ENCODE measurements at regions not wholly inside any gene's neighbourhood (a gene's known extent, or its start where the extent isn't known, plus 50 kb on each side); places are given as distances from the start of the nearest gene placed in this dataset.
A peak's percentile ranks its signal among the peaks of the same experiment; 100 is the strongest.

- no peaks in the 10 kb centered on the region for H3K27me3 ChIP-seq (ENCODE audit: control insufficient read depth in 2 of 2, insufficient read depth in 2 of 2, low read length in 2 of 2)
- Mint-ChIP-seq H3K36me3 (peaks cover 0 to 17% (median 0%) of the 10 kb centered on the region in 5 donors), H3K4me3 (peak overlapping the region in 1 of 10 donors; percentile 54), H3K27ac (peak overlapping the region in 1 of 9 donors; percentile 78), H3K9me3 (peaks cover 0 to 5% (median 0%) of the 10 kb centered on the region in 11 donors), H3K27me3 (no peaks in the 10 kb centered on the region), H3K4me1 (peaks cover 0 to 66% (median 5%) of the 10 kb centered on the region in 7 donors)
- DNase-seq (no peak), ATAC-seq (no peak)
- H3K4me3 ChIP-seq (ENCODE audit: low read length) = no peak overlapping the region
- no peak overlapping the region for H3K27ac ChIP-seq (ENCODE audit: low read depth, low read length)
- H3K4me1 ChIP-seq (ENCODE audit: control insufficient read depth in 2 of 2, insufficient read depth in 2 of 2, low read length in 2 of 2) = no peaks in the 10 kb centered on the region
- H3K9me3 ChIP-seq (ENCODE audit: control insufficient read depth in 2 of 3, low read length in 3 of 3) = no peaks in the 10 kb centered on the region
- H3K36me3 ChIP-seq (ENCODE audit: control insufficient read depth in 2 of 3, insufficient read depth in 3 of 3, low read length in 3 of 3) = no peaks in the 10 kb centered on the region
- CTCF ChIA-PET = no interaction called here
- intact Hi-C loops (cut with micrococcal nuclease) = loop anchor here in 1 of 2 donors (1.0 kb wide), 1 partner anchor 9 kb away; no protein-coding TSS in a partner anchor
- POLR2A ChIA-PET = interaction anchor here (0.7 kb wide), 1 partner anchor 8 kb away, joined by 4 read pairs; no protein-coding TSS in a partner anchor
These were observed 81.3 kb upstream of the BHLHE40 start for GRCh38 chr3:4897765-4898453.

- H3K4me1 ChIP-seq (ENCODE audit: control insufficient read depth in 2 of 2, insufficient read depth in 2 of 2, low read length in 2 of 2) = no peaks in the 10 kb centered on the region
- DNase-seq (no peak), ATAC-seq (peak; percentile 51)
- ChIA-PET CTCF (no interaction called here), POLR2A (interaction anchor here (0.7 kb wide), 1 partner anchor 9 kb away, joined by 4 read pairs; no protein-coding TSS in a partner anchor)
- H3K4me3 ChIP-seq (ENCODE audit: low read length) = no peak overlapping the region
- H3K27ac ChIP-seq (ENCODE audit: low read depth, low read length) = no peak overlapping the region
- H3K27me3 Mint-ChIP-seq = no peaks in the 10 kb centered on the region
- no peaks in the 10 kb centered on the region for H3K36me3 ChIP-seq (ENCODE audit: control insufficient read depth in 2 of 3, insufficient read depth in 3 of 3, low read length in 3 of 3)
- H3K9me3 Mint-ChIP-seq = peaks cover 0 to 5% (median 0%) of the 10 kb centered on the region in 11 donors
- intact Hi-C loops (cut with micrococcal nuclease) = loop anchor here in 1 of 2 donors (1.0 kb wide), 2 partner anchors 9 to 10 kb away; no protein-coding TSS in a partner anchor
- H3K27ac Mint-ChIP-seq = peak overlapping the region in 1 of 9 donors; percentile 78
- no peaks in the 10 kb centered on the region for H3K9me3 ChIP-seq (ENCODE audit: control insufficient read depth in 2 of 3, low read length in 3 of 3)
- peak overlapping the region in 1 of 10 donors; percentile 54 for H3K4me3 Mint-ChIP-seq
- no peaks in the 10 kb centered on the region for H3K27me3 ChIP-seq (ENCODE audit: control insufficient read depth in 2 of 2, insufficient read depth in 2 of 2, low read length in 2 of 2)
- H3K4me1 Mint-ChIP-seq = peaks cover 0 to 69% (median 5%) of the 10 kb centered on the region in 7 donors
- peaks cover 0 to 14% (median 0%) of the 10 kb centered on the region in 5 donors for H3K36me3 Mint-ChIP-seq
These were observed 80.6 kb upstream of the BHLHE40 start for GRCh38 chr3:4898454-4899313.

GRCh38 chr3:4899710-4900109 is 79.5 kb upstream of the BHLHE40 start:
- H3K9me3 Mint-ChIP-seq = peaks cover 0 to 5% (median 0%) of the 10 kb centered on the region in 11 donors
- no peaks in the 10 kb centered on the region for H3K27me3 ChIP-seq (ENCODE audit: control insufficient read depth in 2 of 2, insufficient read depth in 2 of 2, low read length in 2 of 2)
- H3K4me1 Mint-ChIP-seq = peaks cover 9 to 77% (median 12%) of the 10 kb centered on the region in 7 donors
- no peaks in the 10 kb centered on the region for H3K36me3 ChIP-seq (ENCODE audit: control insufficient read depth in 2 of 3, insufficient read depth in 3 of 3, low read length in 3 of 3)
- no peaks in the 10 kb centered on the region for H3K4me1 ChIP-seq (ENCODE audit: control insufficient read depth in 2 of 2, insufficient read depth in 2 of 2, low read length in 2 of 2)
- ATAC-seq (no peak), DNase-seq (no peak)
- CTCF ChIA-PET = no interaction called here
- no peak overlapping the region for H3K4me3 ChIP-seq (ENCODE audit: low read length)
- H3K9me3 ChIP-seq (ENCODE audit: control insufficient read depth in 2 of 3, low read length in 3 of 3) = no peaks in the 10 kb centered on the region
- H3K27ac ChIP-seq (ENCODE audit: low read depth, low read length) = no peak overlapping the region
- no peak overlapping the region for H3K4me3 Mint-ChIP-seq
- POLR2A ChIA-PET = no interaction called here
- peak overlapping the region in 2 of 9 donors; percentile 26 to 60 for H3K27ac Mint-ChIP-seq
- intact Hi-C loops (cut with micrococcal nuclease) = loop anchor here (1.0 to 10.0 kb wide), 2 partner anchors 9 to 185 kb away; no protein-coding TSS in a partner anchor
- H3K36me3 Mint-ChIP-seq = peaks cover 0 to 14% (median 0%) of the 10 kb centered on the region in 5 donors
- no peaks in the 10 kb centered on the region for H3K27me3 Mint-ChIP-seq

GRCh38 chr3:4900298-4900697 is 78.9 kb upstream of the BHLHE40 start:
- CTCF ChIA-PET = interaction anchor here (1.0 kb wide), 1 partner anchor 549 kb away, joined by 3 read pairs; no protein-coding TSS in a partner anchor
- ATAC-seq (no peak), DNase-seq (no peak)
- H3K27ac Mint-ChIP-seq = peak overlapping the region in 2 of 9 donors; percentile 26 to 60
- H3K27me3 Mint-ChIP-seq = no peaks in the 10 kb centered on the region
- intact Hi-C loops (cut with micrococcal nuclease) = loop anchor here in 1 of 2 donors (10.0 kb wide), 1 partner anchor 185 kb away; no protein-coding TSS in a partner anchor
- Histone ChIP-seq H3K4me1 (ENCODE audit: control insufficient read depth in 2 of 2, insufficient read depth in 2 of 2, low read length in 2 of 2) (peaks cover 0 to 3% of the 10 kb centered on the region in 2 donors), H3K36me3 (ENCODE audit: control insufficient read depth in 2 of 3, insufficient read depth in 3 of 3, low read length in 3 of 3) (no peaks in the 10 kb centered on the region), H3K27ac (ENCODE audit: low read depth, low read length) (no peak overlapping the region), H3K27me3 (ENCODE audit: control insufficient read depth in 2 of 2, insufficient read depth in 2 of 2, low read length in 2 of 2) (no peaks in the 10 kb centered on the region), H3K4me3 (ENCODE audit: low read length) (no peak overlapping the region), H3K9me3 (ENCODE audit: control insufficient read depth in 2 of 3, low read length in 3 of 3) (no peaks in the 10 kb centered on the region)
- H3K9me3 Mint-ChIP-seq = peaks cover 0 to 5% (median 0%) of the 10 kb centered on the region in 11 donors
- POLR2A ChIA-PET = no interaction called here
- H3K36me3 Mint-ChIP-seq = peaks cover 0 to 14% (median 0%) of the 10 kb centered on the region in 5 donors
- peaks cover 14 to 77% (median 18%) of the 10 kb centered on the region in 7 donors for H3K4me1 Mint-ChIP-seq
- no peak overlapping the region for H3K4me3 Mint-ChIP-seq

- no peaks in the 10 kb centered on the region for H3K27me3 Mint-ChIP-seq
- Histone ChIP-seq H3K4me1 (ENCODE audit: control insufficient read depth in 2 of 2, insufficient read depth in 2 of 2, low read length in 2 of 2) (peaks cover 14 to 35% of the 10 kb centered on the region in 2 donors), H3K9me3 (ENCODE audit: control insufficient read depth in 2 of 3, low read length in 3 of 3) (no peaks in the 10 kb centered on the region), H3K4me3 (ENCODE audit: low read length) (no peak overlapping the region), H3K36me3 (ENCODE audit: control insufficient read depth in 2 of 3, insufficient read depth in 3 of 3, low read length in 3 of 3) (no peaks in the 10 kb centered on the region), H3K27me3 (ENCODE audit: control insufficient read depth in 2 of 2, insufficient read depth in 2 of 2, low read length in 2 of 2) (no peaks in the 10 kb centered on the region), H3K27ac (ENCODE audit: low read depth, low read length) (no peak overlapping the region)
- ChIA-PET POLR2A (interaction anchor here (0.5 kb wide), 1 partner anchor 84 kb away, joined by 3 read pairs; no protein-coding TSS in a partner anchor), CTCF (interaction anchor here (1.3 kb wide), 1 partner anchor 194 kb away, joined by 3 read pairs; no protein-coding TSS in a partner anchor)
- H3K4me1 Mint-ChIP-seq = peaks cover 36 to 83% (median 58%) of the 10 kb centered on the region in 7 donors
- peak; percentile 39 for ATAC-seq
- H3K36me3 Mint-ChIP-seq = peaks cover 0 to 7% (median 0%) of the 10 kb centered on the region in 5 donors
- H3K9me3 Mint-ChIP-seq = peaks cover 0 to 2% (median 0%) of the 10 kb centered on the region in 11 donors
- peak overlapping the region in 5 of 9 donors; percentile 7 to 75 (median 41) for H3K27ac Mint-ChIP-seq
- intact Hi-C loops (cut with micrococcal nuclease) = loop anchor here (5.0 to 10.0 kb wide), 4 partner anchors 72 to 190 kb away; partner anchors contain the start of gene BHLHE40 (in 1 of the 2)
- peak overlapping the region in 7 of 10 donors; percentile 12 to 48 (median 30) for H3K4me3 Mint-ChIP-seq
- peak in 4 of 9 donors; percentile 5 to 29 (median 13) for DNase-seq
These were observed 74.2 kb upstream of the BHLHE40 start for GRCh38 chr3:4904811-4905695.
